ENCODE measurements at regions not wholly inside any gene's neighbourhood (a gene's known extent, or its start where the extent isn't known, plus 50 kb on each side); places are given as distances from the start of the nearest gene placed in this dataset.

- TF ChIP-seq JUND (IDR thresholded peaks at IDR 0.05) (no peak), GATA2 (CRISPR knock-in tag; IDR thresholded peaks at IDR 0.05) (no peak), REST (IDR thresholded peaks at IDR 0.05; ENCODE audit: low read depth, low read length) (no peak), TEAD4 (IDR thresholded peaks at IDR 0.05; ENCODE audit: borderline replicate concordance, insufficient read depth) (no peak), MEF2A (IDR thresholded peaks at IDR 0.05; ENCODE audit: borderline replicate concordance, low read depth) (no peak), PBX3 (IDR thresholded peaks at IDR 0.05) (no peak), TCF12 (IDR thresholded peaks at IDR 0.05) (no peak), RFX5 (IDR thresholded peaks at IDR 0.05; ENCODE audit: low read length) (no peak), NRF1 (IDR thresholded peaks at IDR 0.05; ENCODE audit: low read depth, low read length) (no peak), RAD21 (IDR thresholded peaks at IDR 0.05; ENCODE audit: low read length) (no peak), USF2 (IDR thresholded peaks at IDR 0.05; ENCODE audit: borderline replicate concordance, low read depth, low read length) (no peak)
- CTCF ChIA-PET, result interaction anchor here (1.7 kb wide), 1 partner anchor 12 kb away, joined by 6 read pairs; no protein-coding TSS in a partner anchor
- Histone ChIP-seq H3K9me2 (no peaks in the 10 kb centered on the region), H3K27me3 (ENCODE audit: insufficient read depth) (no peaks in the 10 kb centered on the region), H3K36me3 (replicated peaks in 1 of 2; ENCODE audit: control insufficient read depth in 1 of 2, insufficient read depth in 2 of 2, low read length in 1 of 2) (no peaks in the 10 kb centered on the region), H3K79me2 (ENCODE audit: insufficient read depth) (no peaks in the 10 kb centered on the region), H3K4me1 (ENCODE audit: control insufficient read depth in 1 of 2, insufficient read depth in 2 of 2, low read depth in 1 of 2, low read length in 1 of 2) (peaks cover 0 to 8% of the 10 kb centered on the region in 2 experiments; a peak in 1 of 4 replicates), H3K9ac (no peak overlapping the region), H4K20me1 (ENCODE audit: insufficient read depth) (no peaks in the 10 kb centered on the region), H3K27ac (ENCODE audit: low read depth in 2 of 2, low read length in 1 of 2) (no peak overlapping the region), H3K4me2 (no peak overlapping the region), H3K9me3 (no peaks in the 10 kb centered on the region), H3K4me3 (ENCODE audit: low read depth in 2 of 2, low read length in 1 of 2) (no peak overlapping the region), H3F3A (replicated peaks; ENCODE audit: insufficient read depth) (no peaks in the 10 kb centered on the region), H2AFZ (ENCODE audit: low read depth) (no peak overlapping the region)
- POLR2A ChIA-PET, result no interaction called here
- 28% methylated on average over 2 of the region's 2 CpGs for WGBS (ENCODE audit: low lambda C conversion rate)
- no peak for DNase-seq
Measured at GRCh38 chr2:217038001-217038400, 178.1 kb upstream of the TNP1 start.

DNA sequence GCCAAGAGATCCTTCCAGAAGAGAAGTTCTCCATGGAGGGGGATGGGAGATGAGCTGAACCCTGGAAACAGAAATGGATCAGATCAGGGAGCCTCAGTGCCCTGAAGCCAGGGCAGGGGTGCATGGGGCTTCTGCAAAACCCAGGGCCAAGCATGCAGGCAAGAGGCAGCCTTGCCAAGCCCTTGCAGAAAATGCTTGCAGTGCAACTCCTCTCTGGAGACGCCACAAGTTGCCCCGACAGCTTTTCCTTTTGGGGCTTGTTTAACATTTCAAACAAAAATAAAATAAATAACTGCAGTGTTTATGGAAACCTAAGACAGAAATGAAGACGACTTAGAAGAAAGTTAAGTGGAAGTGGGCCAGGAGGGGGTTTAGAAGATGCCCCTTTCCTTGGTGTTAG is 177.5 kb upstream of the TNP1 start:
- ChIA-PET POLR2A (no interaction called here), CTCF (interaction anchor here (1.7 kb wide), 1 partner anchor 11 kb away, joined by 6 read pairs; no protein-coding TSS in a partner anchor)
- TF ChIP-seq GABPA (IDR thresholded peaks at IDR 0.05; ENCODE audit: low read depth), result no peak
- no peak for TF ChIP-seq REST (IDR thresholded peaks at IDR 0.05; ENCODE audit: low read depth, low read length)
- no peak for TF ChIP-seq USF1 (IDR thresholded peaks at IDR 0.05; ENCODE audit: borderline replicate concordance, low read depth)
- no peak for TF ChIP-seq NFIC (IDR thresholded peaks at IDR 0.05; ENCODE audit: borderline replicate concordance)
- TF ChIP-seq CHD2 (IDR thresholded peaks at IDR 0.05; ENCODE audit: low read length, partially characterized antibody), result no peak
- TF ChIP-seq MXI1 (IDR thresholded peaks at IDR 0.05; ENCODE audit: low read depth, low read length), result no peak
- TF ChIP-seq RXRA (IDR thresholded peaks at IDR 0.05; ENCODE audit: borderline replicate concordance, low read depth), result no peak
- TF ChIP-seq ELF1 (IDR thresholded peaks at IDR 0.05), result no peak
- Histone ChIP-seq H3K4me2 (no peak overlapping the region), H2AFZ (ENCODE audit: low read depth) (no peak overlapping the region), H3K36me3 (replicated peaks in 1 of 2; ENCODE audit: control insufficient read depth in 1 of 2, insufficient read depth in 2 of 2, low read length in 1 of 2) (no peaks in the 10 kb centered on the region), H3F3A (replicated peaks; ENCODE audit: insufficient read depth) (no peaks in the 10 kb centered on the region), H3K4me3 (ENCODE audit: low read depth in 2 of 2, low read length in 1 of 2) (no peak overlapping the region), H3K9ac (no peak overlapping the region), H3K9me3 (no peaks in the 10 kb centered on the region), H3K4me1 (ENCODE audit: control insufficient read depth in 1 of 2, insufficient read depth in 2 of 2, low read depth in 1 of 2, low read length in 1 of 2) (peaks cover 0 to 8% of the 10 kb centered on the region in 2 experiments; a peak in 1 of 4 replicates), H3K79me2 (ENCODE audit: insufficient read depth) (no peaks in the 10 kb centered on the region), H3K9me2 (no peaks in the 10 kb centered on the region), H4K20me1 (ENCODE audit: insufficient read depth) (no peaks in the 10 kb centered on the region), H3K27ac (ENCODE audit: low read depth in 2 of 2, low read length in 1 of 2) (no peak overlapping the region), H3K27me3 (ENCODE audit: insufficient read depth) (no peaks in the 10 kb centered on the region)
- WGBS (ENCODE audit: low lambda C conversion rate), result 68% methylated on average over 3 of the region's 3 CpGs
- no peak for DNase-seq
